ENCODE measurements at regions not wholly inside any gene's neighbourhood (a gene's known extent, or its start where the extent isn't known, plus 50 kb on each side); places are given as distances from the start of the nearest gene placed in this dataset.

- TF ChIP-seq GATA3 (IDR thresholded peaks at IDR 0.05; ENCODE audit: low read depth, low read length) (no peak), GATA2 (IDR thresholded peaks at IDR 0.05; ENCODE audit: low read depth, low read length) (no peak)
These were observed 269.2 kb downstream of the C7orf25 start for GRCh38 chr7:42642699-42643098.

Data from SH-SY5Y (cell line).